Endodermal cell (in vitro differentiated cells): ENCODE measurements at regions not wholly inside any gene's neighbourhood (a gene's known extent, or its start where the extent isn't known, plus 50 kb on each side); places are given as distances from the start of the nearest gene placed in this dataset.

Experiments
- DNase-seq: peaks from one replicate; pipeline ENCODE4 v3.0.0-alpha.2; 2017
- H3K27ac ChIP-seq: 2 replicates; pipeline ENCODE4 v1.5.1; 2013; ENCODE audit warnings: mild to moderate bottlenecking, low read depth, low read length, moderate library complexity
- H3K27me3 ChIP-seq: 2 replicates; pipeline ENCODE4 v1.6.1; 2013; ENCODE audit warnings: mild to moderate bottlenecking, low read length, moderate library complexity; ENCODE audit not compliant: insufficient read depth, control insufficient read depth, poor library complexity, severe bottlenecking
- H3K36me3 ChIP-seq: 2 replicates; pipeline ENCODE4 v1.7.0; 2013; ENCODE audit warnings: mild to moderate bottlenecking, low read length, moderate library complexity; ENCODE audit not compliant: control insufficient read depth, insufficient read depth
- H3K4me1 ChIP-seq: one replicate; pipeline ENCODE4 v1.7.0; 2013; ENCODE audit warnings: low read length; ENCODE audit not compliant: control insufficient read depth, insufficient read depth
- H3K4me3 ChIP-seq: 2 replicates; pipeline ENCODE4 v1.5.1; 2013; ENCODE audit warnings: mild to moderate bottlenecking, low read length, moderate library complexity
- H3K9ac ChIP-seq: 2 replicates; pipeline ENCODE4 v1.6.1; 2013; ENCODE audit warnings: mild to moderate bottlenecking, low read length, moderate library complexity; ENCODE audit not compliant: poor library complexity, severe bottlenecking; ENCODE audit errors: extremely low read depth
- H3K9me3 ChIP-seq: 2 replicates; pipeline ENCODE4 v1.6.1; 2013; ENCODE audit warnings: mild to moderate bottlenecking, low read length, moderate library complexity; ENCODE audit not compliant: control insufficient read depth
- H3K27ac Mint-ChIP-seq: 2 replicates; pipeline ENCODE4 v1.8.0; 2020; ENCODE audit warnings: mixed read lengths
- H3K27me3 Mint-ChIP-seq: 2 replicates; pipeline ENCODE4 v1.8.0; 2021; ENCODE audit warnings: mild to moderate bottlenecking, mixed read lengths; ENCODE audit not compliant: insufficient read depth
- H3K36me3 Mint-ChIP-seq: 2 replicates; pipeline ENCODE4 v1.8.0; 2020; ENCODE audit warnings: low read depth, mixed read lengths
- H3K4me1 Mint-ChIP-seq: 2 replicates; pipeline ENCODE4 v1.8.0; 2020; ENCODE audit warnings: mixed read lengths
- H3K4me3 Mint-ChIP-seq: 2 replicates; pipeline ENCODE4 v1.8.0; 2020; ENCODE audit warnings: mild to moderate bottlenecking, moderate library complexity, mixed read lengths
- H3K9me3 Mint-ChIP-seq: 2 replicates; pipeline ENCODE4 v1.8.0; 2020; ENCODE audit warnings: mild to moderate bottlenecking, mixed read lengths
- WGBS, 2 experiments: methylation state at CpG; one replicate each; pipeline versions ENCODE4 v1.1.5 to v1.1.7; 2013; ENCODE audit warnings: missing lambda C conversion rate in 2 of 2, mixed read lengths in 1 of 2; ENCODE audit not compliant: insufficient coverage in 1 of 2, insufficient read length in 1 of 2; 5-methylcytosine and 5-hydroxymethylcytosine counted together
- TF ChIP-seq, protein P1 (sequence below): fragments of 200-600 bp; sonication (generic); conservative IDR thresholded peaks from 2 replicates; pipeline ENCODE4 v1.5.0; 2021; ENCODE audit warnings: antibody characterized with exemption, mild to moderate bottlenecking

DNA sequence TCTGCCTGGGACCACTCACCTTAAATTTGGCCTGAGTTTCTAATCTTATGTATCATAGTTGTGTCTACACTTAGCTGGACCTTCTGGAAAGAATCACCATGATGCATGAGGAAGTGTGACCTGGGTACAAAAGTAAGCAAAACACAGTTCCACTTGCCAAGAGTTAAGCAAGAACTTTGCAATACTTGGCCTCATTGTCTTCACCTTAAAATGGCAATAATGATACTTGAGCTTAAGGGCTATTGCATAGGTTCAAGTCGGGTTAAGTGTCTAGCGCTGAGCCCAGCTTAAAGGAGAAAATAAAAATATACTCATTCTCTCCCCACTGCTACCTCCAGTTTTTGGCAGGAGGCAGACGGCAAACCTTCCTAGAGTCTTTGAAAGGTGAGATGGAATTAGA, 133.9 kb upstream of the BMPER start:
- Histone ChIP-seq H3K9me3 (no peaks in the 10 kb centered on the region), H3K27ac (no peak overlapping the region), H3K36me3 (no peaks in the 10 kb centered on the region), H3K4me1 (no peaks in the 10 kb centered on the region), H3K4me3 (no peak overlapping the region), H3K9ac (no peak overlapping the region), H3K27me3 (peaks cover 9% of the 10 kb centered on the region)
- H3K27ac Mint-ChIP-seq = no peak overlapping the region
- DNase-seq = no peak
- H3K27me3 Mint-ChIP-seq = peaks cover 5% of the 10 kb centered on the region
- H3K9me3 Mint-ChIP-seq = no peaks in the 10 kb centered on the region
- 83% methylated on average over 3 of the region's 3 CpGs; no CpG with 5 or more reads in 1 of the 2 experiments for WGBS, 2 experiments
- H3K4me3 Mint-ChIP-seq = no peak overlapping the region
- TF ChIP-seq, protein P1, sequence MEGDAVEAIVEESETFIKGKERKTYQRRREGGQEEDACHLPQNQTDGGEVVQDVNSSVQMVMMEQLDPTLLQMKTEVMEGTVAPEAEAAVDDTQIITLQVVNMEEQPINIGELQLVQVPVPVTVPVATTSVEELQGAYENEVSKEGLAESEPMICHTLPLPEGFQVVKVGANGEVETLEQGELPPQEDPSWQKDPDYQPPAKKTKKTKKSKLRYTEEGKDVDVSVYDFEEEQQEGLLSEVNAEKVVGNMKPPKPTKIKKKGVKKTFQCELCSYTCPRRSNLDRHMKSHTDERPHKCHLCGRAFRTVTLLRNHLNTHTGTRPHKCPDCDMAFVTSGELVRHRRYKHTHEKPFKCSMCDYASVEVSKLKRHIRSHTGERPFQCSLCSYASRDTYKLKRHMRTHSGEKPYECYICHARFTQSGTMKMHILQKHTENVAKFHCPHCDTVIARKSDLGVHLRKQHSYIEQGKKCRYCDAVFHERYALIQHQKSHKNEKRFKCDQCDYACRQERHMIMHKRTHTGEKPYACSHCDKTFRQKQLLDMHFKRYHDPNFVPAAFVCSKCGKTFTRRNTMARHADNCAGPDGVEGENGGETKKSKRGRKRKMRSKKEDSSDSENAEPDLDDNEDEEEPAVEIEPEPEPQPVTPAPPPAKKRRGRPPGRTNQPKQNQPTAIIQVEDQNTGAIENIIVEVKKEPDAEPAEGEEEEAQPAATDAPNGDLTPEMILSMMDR = no peak
- H3K4me1 Mint-ChIP-seq = no peaks in the 10 kb centered on the region
- no peaks in the 10 kb centered on the region for H3K36me3 Mint-ChIP-seq

DNA sequence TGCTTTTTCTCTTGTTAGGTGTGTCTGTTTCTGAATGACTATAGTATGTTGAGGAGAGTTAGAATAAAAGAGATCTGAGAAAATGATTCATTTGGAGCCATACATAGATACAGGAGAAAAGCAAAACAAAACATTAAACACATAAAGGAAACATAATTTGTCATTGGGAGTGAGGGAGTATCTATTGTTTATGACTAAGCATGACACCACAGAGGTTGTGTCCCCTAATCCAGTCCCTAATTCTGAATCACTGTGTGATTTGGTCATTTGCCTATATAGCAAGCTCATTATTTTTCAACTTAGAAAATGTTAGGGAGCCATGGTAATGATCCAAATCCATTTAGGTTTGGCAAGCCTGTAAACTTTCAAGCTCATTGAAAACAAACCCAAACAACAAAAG, 132.3 kb upstream of the BMPER start:
- Mint-ChIP-seq H3K9me3 (no peaks in the 10 kb centered on the region), H3K4me3 (no peak overlapping the region), H3K4me1 (no peaks in the 10 kb centered on the region), H3K36me3 (no peaks in the 10 kb centered on the region), H3K27me3 (peaks cover 5% of the 10 kb centered on the region), H3K27ac (no peak overlapping the region)
- no peak overlapping the region for H3K9ac ChIP-seq
- peaks cover 9% of the 10 kb centered on the region for H3K27me3 ChIP-seq
- TF ChIP-seq, protein P1 = no peak
- no peak overlapping the region for H3K4me3 ChIP-seq
- no peaks in the 10 kb centered on the region for H3K36me3 ChIP-seq
- no peaks in the 10 kb centered on the region for H3K9me3 ChIP-seq
- H3K27ac ChIP-seq = no peak overlapping the region
- DNase-seq = no peak
- no peaks in the 10 kb centered on the region for H3K4me1 ChIP-seq

DNA sequence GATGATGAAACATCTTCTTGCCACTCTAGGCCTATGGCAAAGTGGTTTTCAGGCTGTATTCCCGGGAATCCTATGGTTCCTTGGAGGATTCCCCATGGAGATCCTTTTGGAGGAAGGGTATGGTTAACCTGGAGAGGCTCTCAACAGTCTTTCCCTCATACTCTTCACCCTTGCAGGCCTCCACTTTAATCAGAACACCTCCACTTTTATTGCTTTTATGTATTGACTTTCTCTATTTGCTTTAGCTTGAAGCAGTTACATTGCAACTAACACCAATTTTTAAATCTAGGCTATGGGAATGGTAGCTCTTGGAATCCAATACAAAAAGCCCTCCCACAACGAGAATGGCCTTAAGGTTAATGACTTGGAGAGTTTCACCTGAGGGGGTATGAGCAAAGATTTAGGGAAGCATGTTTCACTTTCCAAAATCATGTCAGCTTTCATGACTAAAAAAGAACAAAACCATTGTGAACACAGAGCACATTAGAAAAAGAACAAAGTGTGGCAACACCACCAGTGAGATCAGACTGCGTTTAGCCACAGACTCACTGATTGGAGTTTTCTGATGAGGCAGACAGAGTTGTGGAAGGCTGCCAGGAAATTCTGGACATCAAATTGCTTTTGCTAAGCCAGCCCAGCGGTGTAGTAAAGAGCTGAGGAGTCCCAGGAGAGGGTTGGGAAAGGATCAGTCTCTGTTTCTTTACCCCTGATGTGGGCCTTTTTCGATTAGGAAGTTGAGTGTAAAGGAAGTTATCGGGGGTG, 130.4 kb upstream of the BMPER start:
- Mint-ChIP-seq H3K4me1 (peaks cover 12% of the 10 kb centered on the region), H3K27ac (no peak overlapping the region), H3K9me3 (no peaks in the 10 kb centered on the region), H3K27me3 (peaks cover 3% of the 10 kb centered on the region), H3K36me3 (no peaks in the 10 kb centered on the region), H3K4me3 (no peak overlapping the region)
- Histone ChIP-seq H3K4me3 (no peak overlapping the region), H3K4me1 (peaks cover 6% of the 10 kb centered on the region), H3K27ac (no peak overlapping the region), H3K27me3 (peaks cover 9% of the 10 kb centered on the region), H3K9me3 (no peaks in the 10 kb centered on the region), H3K9ac (no peak overlapping the region), H3K36me3 (no peaks in the 10 kb centered on the region)
- TF ChIP-seq, protein P1 = no peak
- WGBS, 2 experiments = 90 to 95% methylated on average over 4 to 6 of the region's 6 CpGs
- DNase-seq = no peak
